ENCODE measurements at regions not wholly inside any gene's neighbourhood (a gene's known extent, or its start where the extent isn't known, plus 50 kb on each side); places are given as distances from the start of the nearest gene placed in this dataset.

DNA sequence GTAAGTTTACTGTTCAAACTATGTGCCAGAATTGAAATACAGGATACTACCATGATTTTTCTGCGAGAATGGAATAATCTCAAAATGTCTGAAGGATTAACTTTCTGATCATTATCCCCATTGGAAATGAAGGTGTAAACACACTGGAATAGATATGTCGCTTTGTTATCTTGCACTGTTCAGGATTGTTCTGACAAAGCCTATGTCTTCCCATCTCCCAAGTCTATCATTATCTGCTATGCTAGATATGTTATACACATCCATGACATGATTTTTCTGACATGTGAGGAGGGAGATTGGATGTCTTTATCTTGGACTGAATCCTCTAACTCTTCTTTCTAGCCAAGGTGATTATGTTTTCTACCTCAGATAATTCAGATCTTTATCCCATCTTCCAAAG is 1239.3 kb upstream of the ADGRL4 start:
- no peaks in the 10 kb centered on the region for H3K4me1 Mint-ChIP-seq
- ATAC-seq (replicated peaks; ENCODE audit: extremely low read depth, poor library complexity, severe bottlenecking) (no peak), DNase-seq (ENCODE audit: low spot score in 2 of 2) (no peak)
- H3K27ac Mint-ChIP-seq (ENCODE audit: low read depth) = no peak overlapping the region
- no peaks in the 10 kb centered on the region for H3K27me3 Mint-ChIP-seq
- no peak overlapping the region for H3K4me3 Mint-ChIP-seq
- H3K9me3 Mint-ChIP-seq = peaks cover 26% of the 10 kb centered on the region
- H3K36me3 Mint-ChIP-seq (ENCODE audit: insufficient read depth) = no peaks in the 10 kb centered on the region

- Mint-ChIP-seq H3K4me1 (no peaks in the 10 kb centered on the region), H3K4me3 (no peak overlapping the region), H3K9me3 (peaks cover 26% of the 10 kb centered on the region), H3K27ac (ENCODE audit: low read depth) (no peak overlapping the region), H3K36me3 (ENCODE audit: insufficient read depth) (no peaks in the 10 kb centered on the region), H3K27me3 (no peaks in the 10 kb centered on the region)
- ATAC-seq (replicated peaks; ENCODE audit: extremely low read depth, poor library complexity, severe bottlenecking) (no peak), DNase-seq (ENCODE audit: low spot score in 2 of 2) (no peak)
Measured at GRCh38 chr1:80244372-80244771, 1237.8 kb upstream of the ADGRL4 start.

DNA sequence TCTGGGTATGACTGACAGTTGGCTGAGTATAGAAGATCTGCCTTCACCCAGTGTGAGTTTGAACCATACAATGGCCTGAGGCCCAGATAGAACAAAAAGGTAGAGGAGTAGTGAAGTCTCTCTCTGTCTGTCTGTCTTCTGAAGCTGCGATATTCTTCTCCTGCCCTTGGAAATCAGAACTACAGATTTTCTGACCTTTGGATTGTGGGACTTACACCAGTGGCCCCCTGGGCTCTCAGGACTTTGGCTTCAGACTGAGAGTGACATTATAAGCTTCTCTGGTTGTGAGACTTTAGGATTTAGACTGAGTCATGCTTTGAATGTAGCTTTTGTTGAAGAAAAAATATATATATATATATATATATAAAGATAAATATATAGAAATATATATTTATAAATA is 1235.0 kb upstream of the ADGRL4 start:
- ATAC-seq (replicated peaks; ENCODE audit: extremely low read depth, poor library complexity, severe bottlenecking) = no peak
- Mint-ChIP-seq H3K27me3 (no peaks in the 10 kb centered on the region), H3K36me3 (ENCODE audit: insufficient read depth) (no peaks in the 10 kb centered on the region), H3K27ac (ENCODE audit: low read depth) (no peak overlapping the region), H3K4me3 (no peak overlapping the region), H3K9me3 (peaks cover 20% of the 10 kb centered on the region), H3K4me1 (no peaks in the 10 kb centered on the region)
- DNase-seq (ENCODE audit: low spot score in 2 of 2) = no peak

DNA sequence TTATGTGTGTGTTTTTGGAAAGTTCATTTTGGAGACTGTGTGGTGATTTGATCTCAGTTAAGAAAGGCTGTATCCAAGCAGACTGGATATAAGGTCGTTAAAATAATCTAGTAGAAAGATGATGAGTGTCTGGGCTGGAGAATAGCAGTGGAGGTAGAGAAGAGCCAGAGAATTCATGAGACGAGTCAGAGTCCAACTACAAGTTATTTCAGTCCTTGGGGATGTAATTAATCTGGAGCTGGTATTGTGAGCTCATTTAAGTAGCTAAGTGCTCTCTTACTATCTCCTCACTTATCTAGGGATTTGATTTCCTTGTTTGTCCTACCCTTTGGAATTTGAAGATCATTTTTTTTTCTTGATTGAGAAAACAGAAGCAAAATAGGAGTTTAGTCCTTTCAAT is 1219.0 kb upstream of the ADGRL4 start:
- Mint-ChIP-seq H3K36me3 (ENCODE audit: insufficient read depth) (no peaks in the 10 kb centered on the region), H3K4me1 (no peaks in the 10 kb centered on the region), H3K27me3 (no peaks in the 10 kb centered on the region), H3K4me3 (no peak overlapping the region), H3K27ac (ENCODE audit: low read depth) (no peak overlapping the region), H3K9me3 (peaks cover 17% of the 10 kb centered on the region)
- DNase-seq (ENCODE audit: low spot score in 2 of 2) (no peak), ATAC-seq (replicated peaks; ENCODE audit: extremely low read depth, poor library complexity, severe bottlenecking) (no peak)

- ATAC-seq (replicated peaks; ENCODE audit: extremely low read depth, poor library complexity, severe bottlenecking) (no peak), DNase-seq (ENCODE audit: low spot score in 2 of 2) (no peak)
- H3K9me3 Mint-ChIP-seq = peaks cover 12% of the 10 kb centered on the region
- no peak overlapping the region for H3K27ac Mint-ChIP-seq (ENCODE audit: low read depth)
- H3K36me3 Mint-ChIP-seq (ENCODE audit: insufficient read depth) = no peaks in the 10 kb centered on the region
- no peak overlapping the region for H3K4me3 Mint-ChIP-seq
- no peaks in the 10 kb centered on the region for H3K27me3 Mint-ChIP-seq
- no peaks in the 10 kb centered on the region for H3K4me1 Mint-ChIP-seq
Measured at GRCh38 chr1:80221319-80221718, 1214.8 kb upstream of the ADGRL4 start.

GRCh38 chr1:80218112-80218511 is 1211.6 kb upstream of the ADGRL4 start:
- Mint-ChIP-seq H3K36me3 (ENCODE audit: insufficient read depth) (no peaks in the 10 kb centered on the region), H3K4me3 (no peak overlapping the region), H3K27ac (ENCODE audit: low read depth) (no peak overlapping the region), H3K9me3 (peaks cover 10% of the 10 kb centered on the region), H3K4me1 (no peaks in the 10 kb centered on the region), H3K27me3 (no peaks in the 10 kb centered on the region)
- DNase-seq (ENCODE audit: low spot score in 2 of 2) = no peak
- ATAC-seq (replicated peaks; ENCODE audit: extremely low read depth, poor library complexity, severe bottlenecking) = no peak

GRCh38 chr1:80217377-80217986 is 1211.0 kb upstream of the ADGRL4 start:
- ATAC-seq (replicated peaks; ENCODE audit: extremely low read depth, poor library complexity, severe bottlenecking) (no peak), DNase-seq (ENCODE audit: low spot score in 2 of 2) (no peak)
- Mint-ChIP-seq H3K27me3 (no peaks in the 10 kb centered on the region), H3K27ac (ENCODE audit: low read depth) (no peak overlapping the region), H3K36me3 (ENCODE audit: insufficient read depth) (no peaks in the 10 kb centered on the region), H3K9me3 (peaks cover 12% of the 10 kb centered on the region), H3K4me3 (no peak overlapping the region), H3K4me1 (no peaks in the 10 kb centered on the region)

GRCh38 chr1:80214888-80215540 is 1208.5 kb upstream of the ADGRL4 start:
- no peak overlapping the region for H3K27ac Mint-ChIP-seq (ENCODE audit: low read depth)
- DNase-seq (ENCODE audit: low spot score in 2 of 2) = no peak

DNA sequence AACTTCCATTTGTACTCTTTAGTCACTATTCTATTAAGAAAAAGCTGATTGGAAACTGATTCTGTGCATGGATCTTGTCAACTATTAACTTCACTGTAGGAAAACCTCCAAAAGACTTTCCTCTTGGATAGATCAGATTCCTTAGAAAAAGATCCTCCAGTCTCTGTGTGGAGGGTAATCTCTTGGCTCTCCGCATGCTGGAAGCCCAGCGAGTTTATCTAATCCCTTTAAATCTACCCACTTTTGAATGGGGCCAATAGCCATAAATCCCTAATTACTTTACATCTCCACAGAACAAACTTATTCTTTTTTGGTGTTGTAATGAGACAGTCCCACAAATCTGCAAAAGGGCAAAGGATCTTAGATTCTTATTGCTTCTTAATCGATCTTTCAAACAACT is 1206.4 kb upstream of the ADGRL4 start:
- no peak for ATAC-seq (replicated peaks; ENCODE audit: extremely low read depth, poor library complexity, severe bottlenecking)
- Mint-ChIP-seq H3K27ac (ENCODE audit: low read depth) (no peak overlapping the region), H3K4me1 (no peaks in the 10 kb centered on the region), H3K4me3 (no peak overlapping the region), H3K9me3 (peaks cover 12% of the 10 kb centered on the region), H3K27me3 (no peaks in the 10 kb centered on the region), H3K36me3 (ENCODE audit: insufficient read depth) (no peaks in the 10 kb centered on the region)
- no peak for DNase-seq (ENCODE audit: low spot score in 2 of 2)

More at GRCh38 chr1:80214888-80215540, 1208.5 kb upstream of the ADGRL4 start:
- Mint-ChIP-seq H3K36me3 (ENCODE audit: insufficient read depth) (no peaks in the 10 kb centered on the region), H3K4me3 (no peak overlapping the region), H3K4me1 (no peaks in the 10 kb centered on the region), H3K9me3 (peaks cover 12% of the 10 kb centered on the region), H3K27me3 (no peaks in the 10 kb centered on the region)
- no peak for ATAC-seq (replicated peaks; ENCODE audit: extremely low read depth, poor library complexity, severe bottlenecking)

DNA sequence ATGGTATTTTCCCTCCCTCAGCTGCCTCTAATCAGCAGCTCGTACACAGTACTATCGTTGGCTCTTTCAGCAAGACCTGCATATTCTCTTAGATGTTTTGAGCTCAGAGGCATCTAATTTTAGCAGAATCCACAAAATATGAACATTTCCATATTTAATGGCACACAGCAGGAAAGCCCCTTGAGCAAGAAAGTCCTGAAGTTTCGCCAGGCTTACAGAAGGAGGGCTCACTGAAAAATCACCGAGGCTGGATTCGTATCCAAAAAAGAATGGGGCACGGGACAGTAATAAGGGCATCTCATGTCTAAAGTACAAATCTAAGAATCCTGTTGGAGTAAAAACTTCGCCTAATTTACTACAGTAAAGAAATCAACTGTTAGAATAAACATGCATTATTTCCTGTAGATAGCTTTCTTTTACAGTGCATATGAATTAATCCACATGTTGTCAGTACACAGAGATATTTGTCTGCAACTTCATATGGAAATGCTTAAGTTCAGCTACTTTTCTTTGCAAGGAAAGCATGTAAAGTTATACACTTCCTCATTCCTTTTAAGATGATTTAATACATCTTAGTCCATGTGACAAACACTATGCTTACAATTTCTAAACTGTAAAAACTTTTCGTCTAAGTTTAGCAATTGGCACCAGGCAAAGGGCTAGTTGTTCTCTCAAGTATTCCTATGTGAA is 1205.3 kb upstream of the ADGRL4 start:
- no peak overlapping the region for H3K27ac Mint-ChIP-seq (ENCODE audit: low read depth)
- H3K27me3 Mint-ChIP-seq = no peaks in the 10 kb centered on the region
- H3K36me3 Mint-ChIP-seq (ENCODE audit: insufficient read depth) = no peaks in the 10 kb centered on the region
- H3K4me1 Mint-ChIP-seq = no peaks in the 10 kb centered on the region
- DNase-seq (ENCODE audit: low spot score in 2 of 2) (no peak), ATAC-seq (replicated peaks; ENCODE audit: extremely low read depth, poor library complexity, severe bottlenecking) (no peak)
- peaks cover 12% of the 10 kb centered on the region for H3K9me3 Mint-ChIP-seq
- no peak overlapping the region for H3K4me3 Mint-ChIP-seq

- ATAC-seq (replicated peaks; ENCODE audit: extremely low read depth, poor library complexity, severe bottlenecking) (no peak), DNase-seq (ENCODE audit: low spot score in 2 of 2) (no peak)
- H3K27me3 Mint-ChIP-seq = no peaks in the 10 kb centered on the region
- no peak overlapping the region for H3K27ac Mint-ChIP-seq (ENCODE audit: low read depth)
- H3K4me3 Mint-ChIP-seq = no peak overlapping the region
- peaks cover 9% of the 10 kb centered on the region for H3K9me3 Mint-ChIP-seq
- no peaks in the 10 kb centered on the region for H3K36me3 Mint-ChIP-seq (ENCODE audit: insufficient read depth)
- no peaks in the 10 kb centered on the region for H3K4me1 Mint-ChIP-seq
Measured at GRCh38 chr1:80202118-80202517, 1195.6 kb upstream of the ADGRL4 start.

DNA sequence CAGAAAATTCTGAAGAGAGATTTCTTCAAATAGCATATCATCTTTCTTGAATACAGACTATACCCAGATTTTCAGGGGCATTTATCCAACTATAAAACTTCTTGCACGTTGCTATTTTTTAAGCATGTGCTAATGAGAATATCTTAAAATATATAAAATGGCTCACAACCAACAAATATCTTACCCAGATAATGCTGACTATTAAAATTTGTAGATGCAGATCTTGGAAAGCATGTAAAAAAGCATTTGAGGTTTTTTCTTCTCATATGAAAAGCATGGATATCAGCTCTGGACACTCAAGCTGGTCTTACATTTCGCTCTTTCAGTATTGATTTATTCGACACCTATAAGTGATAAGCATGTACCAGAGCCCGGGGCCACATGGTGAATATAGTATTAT is 1187.7 kb upstream of the ADGRL4 start:
- no peak overlapping the region for H3K27ac Mint-ChIP-seq (ENCODE audit: low read depth)
- H3K9me3 Mint-ChIP-seq = peaks cover 15% of the 10 kb centered on the region
- no peaks in the 10 kb centered on the region for H3K4me1 Mint-ChIP-seq
- H3K36me3 Mint-ChIP-seq (ENCODE audit: insufficient read depth) = no peaks in the 10 kb centered on the region
- H3K4me3 Mint-ChIP-seq = no peak overlapping the region
- ATAC-seq (replicated peaks; ENCODE audit: extremely low read depth, poor library complexity, severe bottlenecking) (no peak), DNase-seq (ENCODE audit: low spot score in 2 of 2) (no peak)
- no peaks in the 10 kb centered on the region for H3K27me3 Mint-ChIP-seq

- Mint-ChIP-seq H3K27ac (ENCODE audit: low read depth) (no peak overlapping the region), H3K27me3 (no peaks in the 10 kb centered on the region), H3K4me3 (no peak overlapping the region), H3K4me1 (no peaks in the 10 kb centered on the region), H3K9me3 (peaks cover 15% of the 10 kb centered on the region), H3K36me3 (ENCODE audit: insufficient read depth) (no peaks in the 10 kb centered on the region)
- ATAC-seq (replicated peaks; ENCODE audit: extremely low read depth, poor library complexity, severe bottlenecking) (no peak), DNase-seq (ENCODE audit: low spot score in 2 of 2) (no peak)
Measured at GRCh38 chr1:80181418-80181817, 1174.9 kb upstream of the ADGRL4 start.

Measured in central memory CD8-positive, alpha-beta T cell (primary cell).